ENCODE measurements at regions not wholly inside any gene's neighbourhood (a gene's known extent, or its start where the extent isn't known, plus 50 kb on each side); places are given as distances from the start of the nearest gene placed in this dataset.

GRCh38 chr12:46432325-46432724 is 59.8 kb upstream of the SLC38A2 start:
- DNase-seq (ENCODE audit: low read depth in 2 of 3, low spot score in 1 of 3), result no peak

GRCh38 chr12:46430340-46430948 is 57.9 kb upstream of the SLC38A2 start:
- no peak for DNase-seq (ENCODE audit: low read depth in 2 of 3, low spot score in 1 of 3)
